K562 (cell line): ENCODE measurements at regions not wholly inside any gene's neighbourhood (a gene's known extent, or its start where the extent isn't known, plus 50 kb on each side); places are given as distances from the start of the nearest gene placed in this dataset.

Experiments used
- ATAC-seq: fragments of 200-7000 bp; cut with Tn5 transposase; 3 replicates; pipeline ENCODE4 v1.9.1; 2020; ENCODE audit warnings: moderate library complexity
- BruUV-seq: library from RNA; stranded (reverse); fragments of 400-500 nt; replicated peaks from 2 replicates; lab custom pipeline; 2021; lab: Mats Ljungman, UMichigan
- CTCF ChIA-PET: fragments of 300-600 bp; formaldehyde crosslinking; extraction: SDS; loops from one replicate; lab custom pipeline; 2021; ENCODE audit warnings: low intra/inter-chr PET ratio; lab: Yijun Ruan, JAX
- POLR2A ChIA-PET: fragments of 300-600, 350-650 bp; sonication (Branson Sonifier 250); formaldehyde crosslinking; extraction: SDS; loops from one replicate; lab custom pipeline; 2021; ENCODE audit warnings: antibody characterized with exemption, inconsistent platforms; lab: Yijun Ruan, JAX
- DNase-seq, 4 experiments: peaks; one replicate each; pipeline versions ENCODE4 v3.0.0 to v3.0.0-alpha.2; 2011 to 2018; ENCODE audit warnings: low spot score in 3 of 4, mixed read lengths in 3 of 4; ENCODE audit errors: extremely low read depth in 1 of 4
- FAIRE-seq: peaks from 2 replicates; lab custom pipeline; 2011; peaks lifted over from hg19 to GRCh38; lab: Jason Lieb, UNC
- H2AFZ ChIP-seq: 2 replicates; pipeline ENCODE4 v1.6.0; 2011; ENCODE audit warnings: low read depth, low read length, control low read depth, inconsistent platforms
- H3K27ac ChIP-seq: fragments of 200-600 bp; 3 replicates; pipeline ENCODE4 v1.8.0; 2011; ENCODE audit warnings: low read depth, mild to moderate bottlenecking, control low read depth, inconsistent platforms, low read length, moderate library complexity, mixed read lengths; ENCODE audit errors: extremely low read depth
- H3K27me3 ChIP-seq, 2 experiments: fragments of 300-600 bp in 1 of 2; 2 replicates in 1 of 2; 3 replicates in 1 of 2; pipeline versions ENCODE4 v1.6.0 to v1.8.0; 2011; ENCODE audit warnings: inconsistent platforms in 2 of 2, low read length in 2 of 2, mild to moderate bottlenecking in 1 of 2, mixed read lengths in 1 of 2, moderate library complexity in 1 of 2; ENCODE audit not compliant: control insufficient read depth in 2 of 2, insufficient read depth in 2 of 2
- H3K36me3 ChIP-seq: fragments of 300-600 bp; 3 replicates; pipeline ENCODE4 v1.8.0; 2011; ENCODE audit warnings: mild to moderate bottlenecking, low read length, inconsistent platforms; ENCODE audit not compliant: control insufficient read depth, insufficient read depth
- H3K4me1 ChIP-seq, 2 experiments: fragments of 200-600 bp in 1 of 2; replicated peaks in 1 of 2; 2 replicates in 1 of 2; 3 replicates in 1 of 2; pipeline versions ENCODE4 v1.5.1 to v1.8.0; 2011; ENCODE audit warnings: inconsistent platforms in 2 of 2, low read length in 2 of 2, mild to moderate bottlenecking in 1 of 2, mixed read lengths in 1 of 2, moderate library complexity in 1 of 2; ENCODE audit not compliant: control insufficient read depth in 2 of 2, insufficient read depth in 2 of 2
- H3K4me2 ChIP-seq: 2 replicates; pipeline ENCODE4 v1.6.1; 2011; ENCODE audit warnings: low read length, control low read depth, inconsistent platforms, mixed read lengths; ENCODE audit not compliant: insufficient read depth
- H3K4me3 ChIP-seq: fragments of 200-600 bp; sonication (generic), shearing (Covaris generic); 2 replicates; pipeline ENCODE4 v1.5.1; 2016; ENCODE audit warnings: control low read depth, inconsistent platforms
- H3K79me2 ChIP-seq: fragments of 200-600 bp; 3 replicates; pipeline ENCODE4 v1.8.0; 2011; ENCODE audit warnings: low read length, inconsistent platforms; ENCODE audit not compliant: control insufficient read depth, insufficient read depth
- H3K9ac ChIP-seq, 2 experiments: 2 replicates each; pipeline versions ENCODE4 v1.6.0 to v1.6.1; 2011; ENCODE audit warnings: low read depth in 2 of 2, low read length in 2 of 2, control low read depth in 1 of 2, inconsistent platforms in 1 of 2, mild to moderate bottlenecking in 1 of 2, mixed read lengths in 1 of 2; ENCODE audit not compliant: insufficient read depth in 1 of 2
- H3K9me1 ChIP-seq: one replicate; pipeline ENCODE4 v1.6.0; 2011; ENCODE audit warnings: inconsistent platforms, mild to moderate bottlenecking, low read length, moderate library complexity; ENCODE audit not compliant: control insufficient read depth, insufficient read depth
- H3K9me3 ChIP-seq: replicated peaks from 2 replicates; pipeline ENCODE4 v1.5.1; 2011; ENCODE audit warnings: low read depth, low read length, inconsistent platforms; ENCODE audit not compliant: control insufficient read depth, insufficient read depth
- H4K20me1 ChIP-seq: replicated peaks from 2 replicates; pipeline ENCODE4 v1.6.1; 2011; ENCODE audit warnings: low read length, inconsistent platforms, mixed read lengths; ENCODE audit not compliant: control insufficient read depth, insufficient read depth
- CBX2 ChIP-seq: fragments of 200-600 bp; sonication (generic); IDR thresholded peaks from one replicate; pipeline ENCODE4 v1.6.1; 2012; ENCODE audit warnings: mild to moderate bottlenecking, low read length, inconsistent platforms; ENCODE audit not compliant: insufficient read depth, poor library complexity, severe bottlenecking
- LCOR ChIP-seq: sonication (generic); formaldehyde crosslinking; IDR thresholded peaks from 2 replicates; pipeline ENCODE4 v1.8.0; 2022; ENCODE audit warnings: mild to moderate bottlenecking, missing genetic modification reagents
- RBM14 ChIP-seq: fragments of 200-400 bp; formaldehyde crosslinking; IDR thresholded peaks from 2 replicates; pipeline ENCODE4 v1.6.1; 2018; ENCODE audit warnings: low read depth, mild to moderate bottlenecking, low read length, moderate library complexity, borderline replicate concordance; ENCODE audit not compliant: insufficient read depth
- U2AF2 ChIP-seq: fragments of 200-400 bp; formaldehyde crosslinking; optimal IDR thresholded peaks from 2 replicates; pipeline ENCODE3; 2017; ENCODE audit warnings: low read depth, mild to moderate bottlenecking, low read length
- ZNF23 ChIP-seq: fragments of 250-450 bp; sonication (Bioruptor Pico); IDR thresholded peaks from 2 replicates; pipeline ENCODE4 v1.4.0; 2020; ENCODE audit warnings: mild to moderate bottlenecking
- ZNF3 ChIP-seq: fragments of 250-450 bp; sonication (Bioruptor Pico); IDR thresholded peaks from 2 replicates; pipeline ENCODE4 v1.5.0; 2021; ENCODE audit warnings: mild to moderate bottlenecking, moderate library complexity
- ZNF695 ChIP-seq: fragments of 450-650 bp; formaldehyde crosslinking; IDR thresholded peaks from 2 replicates; pipeline ENCODE4 v1.4.0; 2020; ENCODE audit warnings: mild to moderate bottlenecking, moderate library complexity
- ZNF696 ChIP-seq: fragments of 250-450 bp; sonication (Bioruptor Pico); conservative IDR thresholded peaks from 2 replicates; pipeline ENCODE4 v1.4.0; 2020; ENCODE audit warnings: mild to moderate bottlenecking, moderate library complexity
- WGBS: fragments of 100-300 bp; shearing (Covaris generic); methylation state at CpG from one replicate; pipeline ENCODE4 v1.1.6; 2016; ENCODE audit warnings: low coverage, mixed read lengths; ENCODE audit not compliant: insufficient coverage; ENCODE audit errors: missing lambda C conversion rate; 5-methylcytosine and 5-hydroxymethylcytosine counted together
- in situ Hi-C: fragments of 300-500 bp; cut with MboI; formaldehyde crosslinking; loops from 4 replicates; pipeline ENCODE4 v1.15.0; 2018; ENCODE audit warnings: inconsistent platforms, mixed read lengths
- intact Hi-C: fragments of 100-400 bp; cut with micrococcal nuclease; formaldehyde crosslinking; loops from 2 replicates; pipeline ENCODE4 v1.14.2; 2022
- TF ChIP-seq, protein P1 (sequence below), 2 experiments: IDR thresholded peaks; 2 replicates each; pipeline ENCODE4 v1.6.1; 2012; ENCODE audit warnings: improper control_type of control experiment in 2 of 2, low read depth in 2 of 2, low read length in 2 of 2, borderline replicate concordance in 1 of 2
- TF ChIP-seq, protein P2 (sequence below): fragments of 250-450 bp; sonication (Bioruptor Pico); IDR thresholded peaks from 2 replicates; pipeline ENCODE4 v1.5.0; 2021
- TF ChIP-seq, protein P3 (sequence below), 2 experiments: fragments of 450-650 bp; IDR thresholded peaks; 2 replicates each; pipeline ENCODE4 v1.6.1; 2016

DNA sequence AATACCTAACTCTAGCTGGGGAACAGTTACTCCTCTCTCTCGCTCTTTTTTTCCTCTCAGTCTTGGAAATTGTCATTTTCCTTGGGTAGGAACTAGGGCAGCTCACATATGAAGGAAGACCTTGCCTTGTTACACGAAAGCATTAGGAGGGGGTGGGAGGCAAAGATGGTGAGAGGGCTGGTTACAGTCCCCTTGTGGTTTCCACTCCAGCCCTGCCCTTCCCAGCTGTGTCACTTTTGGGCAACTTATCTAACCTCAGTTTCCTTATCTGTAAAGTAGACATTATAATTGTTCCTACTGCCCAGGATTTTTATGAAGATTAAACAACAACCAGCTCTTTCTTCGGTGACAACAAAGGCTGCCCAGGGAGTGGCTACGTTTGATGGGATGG lies 196.2 kb upstream of the CLINT1 start (continued):
- TF ChIP-seq, protein P1, sequence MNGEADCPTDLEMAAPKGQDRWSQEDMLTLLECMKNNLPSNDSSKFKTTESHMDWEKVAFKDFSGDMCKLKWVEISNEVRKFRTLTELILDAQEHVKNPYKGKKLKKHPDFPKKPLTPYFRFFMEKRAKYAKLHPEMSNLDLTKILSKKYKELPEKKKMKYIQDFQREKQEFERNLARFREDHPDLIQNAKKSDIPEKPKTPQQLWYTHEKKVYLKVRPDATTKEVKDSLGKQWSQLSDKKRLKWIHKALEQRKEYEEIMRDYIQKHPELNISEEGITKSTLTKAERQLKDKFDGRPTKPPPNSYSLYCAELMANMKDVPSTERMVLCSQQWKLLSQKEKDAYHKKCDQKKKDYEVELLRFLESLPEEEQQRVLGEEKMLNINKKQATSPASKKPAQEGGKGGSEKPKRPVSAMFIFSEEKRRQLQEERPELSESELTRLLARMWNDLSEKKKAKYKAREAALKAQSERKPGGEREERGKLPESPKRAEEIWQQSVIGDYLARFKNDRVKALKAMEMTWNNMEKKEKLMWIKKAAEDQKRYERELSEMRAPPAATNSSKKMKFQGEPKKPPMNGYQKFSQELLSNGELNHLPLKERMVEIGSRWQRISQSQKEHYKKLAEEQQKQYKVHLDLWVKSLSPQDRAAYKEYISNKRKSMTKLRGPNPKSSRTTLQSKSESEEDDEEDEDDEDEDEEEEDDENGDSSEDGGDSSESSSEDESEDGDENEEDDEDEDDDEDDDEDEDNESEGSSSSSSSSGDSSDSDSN (IDR thresholded peaks at IDR 0.05; ENCODE audit: borderline replicate concordance in 1 of 2, low read depth in 2 of 2, low read length in 2 of 2), result no peak
- no peak for TF ChIP-seq ZNF696

DNA sequence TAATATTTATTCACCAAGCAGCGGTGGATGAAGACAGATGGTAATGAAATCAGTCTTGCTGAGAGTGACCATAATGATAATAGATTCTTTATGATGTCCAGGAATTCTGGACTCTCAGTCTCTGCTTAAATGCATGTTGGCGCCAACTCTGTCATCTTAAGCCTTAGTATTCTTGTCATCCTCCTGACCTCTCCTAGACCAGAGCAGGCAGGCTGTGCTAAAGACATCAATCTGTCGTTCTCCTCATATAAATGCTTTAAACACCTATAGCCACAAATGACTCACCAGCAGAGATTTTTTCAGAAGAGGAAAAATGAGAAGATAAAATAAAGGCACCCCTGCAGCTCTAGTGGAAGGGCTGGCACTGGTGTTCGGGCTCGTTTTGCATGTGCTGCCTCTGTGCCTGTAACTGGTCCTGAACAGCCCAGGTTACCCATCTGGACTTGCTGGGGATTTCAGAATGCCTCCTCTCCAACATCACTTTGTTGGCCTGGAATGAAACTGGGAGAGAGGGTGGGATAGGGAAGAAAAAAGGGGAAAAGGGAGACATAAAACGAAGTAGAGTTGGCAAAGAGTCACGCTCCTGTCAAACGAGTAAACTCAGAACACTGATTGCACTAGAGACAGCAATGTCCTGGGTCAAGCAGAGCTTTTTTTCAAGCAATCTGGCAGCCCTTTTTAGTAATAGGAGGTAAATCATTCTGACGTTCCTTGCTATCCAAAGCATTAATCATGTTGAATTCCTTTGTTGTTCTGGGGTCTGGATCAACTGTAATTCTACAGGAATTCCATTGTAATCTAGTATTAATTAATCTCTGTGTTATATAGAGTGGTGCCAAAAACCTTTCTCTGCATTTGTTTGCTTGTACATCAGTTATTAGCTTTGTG lies 195.5 kb upstream of the CLINT1 start:
- intact Hi-C loops (no loop called here), in situ Hi-C loops (no loop called here)
- ChIA-PET CTCF (no interaction called here), POLR2A (interaction anchor here (0.7 to 1.1 kb wide), 2 partner anchors 9 to 21 kb away, joined by 3 to 4 read pairs; no protein-coding TSS in a partner anchor)
- no peaks in the 10 kb centered on the region for H3K4me1 ChIP-seq
- no peak overlapping the region for H3K4me2 ChIP-seq
- no TSS peak for BruUV-seq
- 0% methylated on average over 9 of the region's 9 CpGs for WGBS
- H2AFZ ChIP-seq, result no peak overlapping the region
- no peak for ATAC-seq
- H3K27me3 ChIP-seq, result no peaks in the 10 kb centered on the region
- H3K36me3 ChIP-seq, result no peaks in the 10 kb centered on the region
- no peaks in the 10 kb centered on the region for H3K9me1 ChIP-seq
- H3K9ac ChIP-seq, result no peak overlapping the region
- FAIRE-seq, result no peak
- no peak overlapping the region for H3K27ac ChIP-seq
- no peak overlapping the region for H3K4me3 ChIP-seq
- no peaks in the 10 kb centered on the region for H3K79me2 ChIP-seq
- no peaks in the 10 kb centered on the region for H4K20me1 ChIP-seq
- no peak for DNase-seq
- no peaks in the 10 kb centered on the region for H3K9me3 ChIP-seq
- TF ChIP-seq, protein P2, sequence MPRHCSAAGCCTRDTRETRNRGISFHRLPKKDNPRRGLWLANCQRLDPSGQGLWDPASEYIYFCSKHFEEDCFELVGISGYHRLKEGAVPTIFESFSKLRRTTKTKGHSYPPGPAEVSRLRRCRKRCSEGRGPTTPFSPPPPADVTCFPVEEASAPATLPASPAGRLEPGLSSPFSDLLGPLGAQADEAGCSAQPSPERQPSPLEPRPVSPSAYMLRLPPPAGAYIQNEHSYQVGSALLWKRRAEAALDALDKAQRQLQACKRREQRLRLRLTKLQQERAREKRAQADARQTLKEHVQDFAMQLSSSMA (CRISPR knock-in tag), result no peak
- TF ChIP-seq LCOR (CRISPR knock-in tag) (no peak), RBM14 (no peak), ZNF695 (CRISPR knock-in tag) (no peak), U2AF2 (no peak), ZNF3 (no peak), ZNF23 (CRISPR knock-in tag) (no peak), CBX2 (no peak)
- TF ChIP-seq, protein P3, sequence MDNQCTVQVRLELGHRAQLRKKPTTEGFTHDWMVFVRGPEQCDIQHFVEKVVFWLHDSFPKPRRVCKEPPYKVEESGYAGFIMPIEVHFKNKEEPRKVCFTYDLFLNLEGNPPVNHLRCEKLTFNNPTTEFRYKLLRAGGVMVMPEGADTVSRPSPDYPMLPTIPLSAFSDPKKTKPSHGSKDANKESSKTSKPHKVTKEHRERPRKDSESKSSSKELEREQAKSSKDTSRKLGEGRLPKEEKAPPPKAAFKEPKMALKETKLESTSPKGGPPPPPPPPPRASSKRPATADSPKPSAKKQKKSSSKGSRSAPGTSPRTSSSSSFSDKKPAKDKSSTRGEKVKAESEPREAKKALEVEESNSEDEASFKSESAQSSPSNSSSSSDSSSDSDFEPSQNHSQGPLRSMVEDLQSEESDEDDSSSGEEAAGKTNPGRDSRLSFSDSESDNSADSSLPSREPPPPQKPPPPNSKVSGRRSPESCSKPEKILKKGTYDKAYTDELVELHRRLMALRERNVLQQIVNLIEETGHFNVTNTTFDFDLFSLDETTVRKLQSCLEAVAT (IDR thresholded peaks at IDR 0.05), result no peak
